H9 (cell line): ENCODE measurements at regions not wholly inside any gene's neighbourhood (a gene's known extent, or its start where the extent isn't known, plus 50 kb on each side); places are given as distances from the start of the nearest gene placed in this dataset.
A peak's percentile ranks its signal among the peaks of the same experiment; 100 is the strongest.

ENCODE experiments used
- DNase-seq: peaks from one replicate; pipeline ENCODE4 v3.0.0-alpha.2; 2017
- H2AFZ ChIP-seq: one replicate; pipeline ENCODE4 v1.6.1; 2013; ENCODE audit warnings: mild to moderate bottlenecking, low read length, control low read depth, moderate library complexity
- H2AK5ac ChIP-seq: 2 replicates; pipeline ENCODE4 v1.6.1; 2013; ENCODE audit warnings: low read length, control low read depth, mixed read lengths; ENCODE audit not compliant: insufficient read length
- H2BK120ac ChIP-seq: one replicate; pipeline ENCODE4 v1.6.1; 2013; ENCODE audit warnings: low read depth, mild to moderate bottlenecking, low read length, control low read depth, inconsistent platforms; ENCODE audit not compliant: poor library complexity, severe bottlenecking
- H2BK12ac ChIP-seq: 2 replicates; pipeline ENCODE4 v1.6.1; 2013; ENCODE audit warnings: low read length, control low read depth, mixed read lengths, low read depth; ENCODE audit not compliant: insufficient read length
- H2BK15ac ChIP-seq: 2 replicates; pipeline ENCODE4 v1.6.1; 2013; ENCODE audit warnings: low read depth, low read length, control low read depth
- H2BK20ac ChIP-seq: one replicate; pipeline ENCODE4 v1.6.1; 2013; ENCODE audit warnings: low read depth, mild to moderate bottlenecking, low read length, control low read depth, inconsistent platforms; ENCODE audit not compliant: poor library complexity, severe bottlenecking
- H2BK5ac ChIP-seq: 2 replicates; pipeline ENCODE4 v1.6.1; 2013; ENCODE audit warnings: low read length, control low read depth, mixed read lengths; ENCODE audit not compliant: insufficient read length
- H3K14ac ChIP-seq: 2 replicates; pipeline ENCODE4 v1.6.1; 2013; ENCODE audit warnings: low read length, control low read depth; ENCODE audit not compliant: insufficient read depth
- H3K18ac ChIP-seq: 2 replicates; pipeline ENCODE4 v1.6.1; 2013; ENCODE audit warnings: low read depth, mild to moderate bottlenecking, mixed read lengths, low read length, control low read depth; ENCODE audit not compliant: insufficient read length
- H3K23ac ChIP-seq: 2 replicates; pipeline ENCODE4 v1.6.1; 2013; ENCODE audit warnings: low read length, control low read depth, mixed read lengths, low read depth; ENCODE audit not compliant: insufficient read length
- H3K23me2 ChIP-seq: 2 replicates; pipeline ENCODE4 v1.6.1; 2013; ENCODE audit warnings: low read depth, mild to moderate bottlenecking, mixed read lengths, low read length, control low read depth; ENCODE audit not compliant: insufficient read length, poor library complexity, severe bottlenecking
- H3K27ac ChIP-seq: 2 replicates; pipeline ENCODE4 v1.5.1; 2013; ENCODE audit warnings: low read length, control low read depth, mixed read lengths, low read depth; ENCODE audit not compliant: insufficient read length
- H3K27me3 ChIP-seq: 2 replicates; pipeline ENCODE4 v1.6.1; 2013; ENCODE audit warnings: low read length, control low read depth, inconsistent platforms; ENCODE audit not compliant: insufficient read depth
- H3K4ac ChIP-seq: 2 replicates; pipeline ENCODE4 v1.6.1; 2013; ENCODE audit warnings: low read depth, mild to moderate bottlenecking, control low read depth, inconsistent platforms, low read length, moderate library complexity
- H3K4me1 ChIP-seq: 2 replicates; pipeline ENCODE4 v1.6.1; 2013; ENCODE audit warnings: low read length, control low read depth, inconsistent platforms; ENCODE audit not compliant: insufficient read depth
- H3K4me2 ChIP-seq: 2 replicates; pipeline ENCODE4 v1.6.1; 2013; ENCODE audit warnings: low read length, control low read depth, mixed read lengths; ENCODE audit not compliant: insufficient read length, insufficient read depth
- H3K56ac ChIP-seq: 2 replicates; pipeline ENCODE4 v1.6.1; 2013; ENCODE audit warnings: low read depth, mild to moderate bottlenecking, mixed read lengths, low read length, control low read depth; ENCODE audit not compliant: insufficient read length
- H3K79me1 ChIP-seq: 2 replicates; pipeline ENCODE4 v1.6.1; 2013; ENCODE audit warnings: low read depth, mild to moderate bottlenecking, moderate library complexity, low read length, control low read depth, inconsistent platforms; ENCODE audit not compliant: insufficient read depth, poor library complexity, severe bottlenecking
- H3K79me2 ChIP-seq: 2 replicates; pipeline ENCODE4 v1.6.1; 2013; ENCODE audit warnings: low read length, control low read depth, inconsistent platforms; ENCODE audit not compliant: insufficient read depth
- H3K9ac ChIP-seq: 2 replicates; pipeline ENCODE4 v1.6.1; 2013; ENCODE audit warnings: low read length, control low read depth, mixed read lengths; ENCODE audit not compliant: insufficient read length; ENCODE audit errors: extremely low read depth
- H3K9me3 ChIP-seq: one replicate; pipeline ENCODE4 v1.6.1; 2013; ENCODE audit warnings: low read depth, low read length, inconsistent platforms; ENCODE audit not compliant: control insufficient read depth
- H3T11ph ChIP-seq: one replicate; pipeline ENCODE4 v1.6.1; 2013; ENCODE audit warnings: mild to moderate bottlenecking, low read length, control low read depth, inconsistent platforms
- H4K20me1 ChIP-seq: one replicate; pipeline ENCODE4 v1.6.1; 2013; ENCODE audit not compliant: control insufficient read depth, insufficient read length, insufficient read depth
- H4K5ac ChIP-seq: 2 replicates; pipeline ENCODE4 v1.6.1; 2013; ENCODE audit warnings: low read depth, mild to moderate bottlenecking, mixed read lengths, low read length, control low read depth; ENCODE audit not compliant: insufficient read length
- H4K8ac ChIP-seq: replicated peaks from 2 replicates; pipeline ENCODE4 v1.6.1; 2013; ENCODE audit warnings: low read length, control low read depth, mixed read lengths, low read depth; ENCODE audit not compliant: insufficient read length
- H4K91ac ChIP-seq: 2 replicates; pipeline ENCODE4 v1.6.1; 2013; ENCODE audit warnings: low read depth, mild to moderate bottlenecking, moderate library complexity, mixed read lengths, low read length, control low read depth; ENCODE audit not compliant: insufficient read length
- H3K27ac Mint-ChIP-seq, 3 experiments: 2 replicates in 2 of 3; 3 replicates in 1 of 3; pipeline ENCODE4 v1.8.0; 2020 to 2021; ENCODE audit warnings: mixed read lengths in 3 of 3, mild to moderate bottlenecking in 1 of 3, moderate library complexity in 1 of 3
- H3K27me3 Mint-ChIP-seq: 2 replicates; pipeline ENCODE4 v1.8.0; 2021; ENCODE audit warnings: low read depth, mild to moderate bottlenecking, moderate library complexity, mixed read lengths
- H3K36me3 Mint-ChIP-seq, 3 experiments: 2 replicates in 2 of 3; 3 replicates in 1 of 3; pipeline ENCODE4 v1.8.0; 2020 to 2021; ENCODE audit warnings: low read depth in 3 of 3, mixed read lengths in 3 of 3; ENCODE audit not compliant: insufficient read depth in 1 of 3
- H3K4me1 Mint-ChIP-seq, 2 experiments: 2 replicates each; pipeline ENCODE4 v1.8.0; 2020; ENCODE audit warnings: mixed read lengths in 2 of 2
- H3K4me3 Mint-ChIP-seq, 2 experiments: 2 replicates in 1 of 2; 3 replicates in 1 of 2; pipeline ENCODE4 v1.8.0; 2020 to 2021; ENCODE audit warnings: mild to moderate bottlenecking in 2 of 2, mixed read lengths in 2 of 2, moderate library complexity in 1 of 2
- H3K9me3 Mint-ChIP-seq, 2 experiments: 2 replicates in 1 of 2; 3 replicates in 1 of 2; pipeline ENCODE4 v1.8.0; 2020; ENCODE audit warnings: mild to moderate bottlenecking in 2 of 2, mixed read lengths in 2 of 2, moderate library complexity in 1 of 2
- WGBS: extraction: QIAGEN DNeasy Blood & Tissue Kit; methylation state at CpG from one replicate; pipeline ENCODE4 v1.1.7; 2013; ENCODE audit warnings: missing lambda C conversion rate, low lambda C conversion rate, mixed read lengths; ENCODE audit not compliant: insufficient read length; ENCODE audit errors: extremely low coverage; 5-methylcytosine and 5-hydroxymethylcytosine counted together
- TF ChIP-seq, protein P1 (sequence below): fragments of 200-600 bp; sonication (generic); conservative IDR thresholded peaks from 3 replicates; pipeline ENCODE4 v1.8.0; 2021; ENCODE audit warnings: antibody characterized with exemption, mild to moderate bottlenecking

DNA sequence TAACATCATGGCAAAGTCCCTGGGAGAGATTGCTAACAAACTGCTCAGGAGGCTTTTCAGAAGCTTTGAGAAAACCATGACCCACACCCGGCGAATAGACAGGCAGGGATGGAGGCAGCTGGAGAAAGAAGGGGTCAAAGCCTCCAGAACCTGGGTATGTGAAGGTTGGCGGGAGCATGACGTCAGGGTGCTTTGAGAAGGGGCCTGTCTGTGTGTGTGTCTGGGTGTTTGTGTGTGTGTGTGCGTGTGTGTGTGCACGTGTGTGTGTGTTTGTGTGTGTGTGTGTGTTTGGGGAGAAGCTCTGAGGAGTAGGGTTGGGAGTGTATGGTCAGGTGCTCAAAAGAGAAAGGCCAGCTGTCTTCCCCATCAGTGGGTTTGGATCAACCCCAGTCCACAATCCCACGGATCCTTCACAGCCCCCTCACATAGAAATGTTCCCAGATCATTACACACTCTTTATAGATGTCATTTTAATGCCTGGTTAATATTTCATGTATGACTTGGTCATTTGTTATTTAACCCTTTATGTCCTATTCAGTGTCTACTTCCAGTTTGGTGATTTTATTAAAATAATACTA, 254.1 kb upstream of the SMIM21 start:
- Histone ChIP-seq H3K4me1 (no peaks in the 10 kb centered on the region), H2BK12ac (no peak overlapping the region), H2AFZ (no peak overlapping the region), H3K27me3 (no peaks in the 10 kb centered on the region), H3K79me2 (no peaks in the 10 kb centered on the region), H3K18ac (no peak overlapping the region), H3K4ac (no peak overlapping the region), H3K27ac (no peak overlapping the region), H4K91ac (no peak overlapping the region), H2AK5ac (no peak overlapping the region), H3K14ac (no peak overlapping the region), H4K5ac (no peak overlapping the region), H2BK120ac (no peak overlapping the region), H3K23me2 (no peaks in the 10 kb centered on the region), H2BK5ac (no peak overlapping the region), H3K9ac (no peak overlapping the region), H3T11ph (no peak overlapping the region), H4K8ac (no peak overlapping the region), H2BK20ac (no peak overlapping the region), H3K79me1 (no peaks in the 10 kb centered on the region), H3K23ac (no peak overlapping the region), H3K9me3 (no peaks in the 10 kb centered on the region), H2BK15ac (no peak overlapping the region), H3K56ac (no peak overlapping the region), H4K20me1 (no peaks in the 10 kb centered on the region), H3K4me2 (no peak overlapping the region)
- H3K4me3 Mint-ChIP-seq: no peak overlapping the region
- peak overlapping the region in 1 of 3 experiments; percentile 31; a peak in 1 of 7 replicates for H3K27ac Mint-ChIP-seq
- peaks cover 3% of the 10 kb centered on the region; the same call in 1 of the 2 replicates for H3K27me3 Mint-ChIP-seq
- H3K36me3 Mint-ChIP-seq: no peaks in the 10 kb centered on the region; a peak in 1 of 7 replicates
- WGBS: no CpG with 5 or more reads among the region's 7 CpGs
- 0 out of 4 replicates have a peak, but pooled peaks cover 0 to 2% of the 10 kb centered on the region in 2 experiments for H3K4me1 Mint-ChIP-seq
- no peak for DNase-seq
- TF ChIP-seq, protein P1, sequence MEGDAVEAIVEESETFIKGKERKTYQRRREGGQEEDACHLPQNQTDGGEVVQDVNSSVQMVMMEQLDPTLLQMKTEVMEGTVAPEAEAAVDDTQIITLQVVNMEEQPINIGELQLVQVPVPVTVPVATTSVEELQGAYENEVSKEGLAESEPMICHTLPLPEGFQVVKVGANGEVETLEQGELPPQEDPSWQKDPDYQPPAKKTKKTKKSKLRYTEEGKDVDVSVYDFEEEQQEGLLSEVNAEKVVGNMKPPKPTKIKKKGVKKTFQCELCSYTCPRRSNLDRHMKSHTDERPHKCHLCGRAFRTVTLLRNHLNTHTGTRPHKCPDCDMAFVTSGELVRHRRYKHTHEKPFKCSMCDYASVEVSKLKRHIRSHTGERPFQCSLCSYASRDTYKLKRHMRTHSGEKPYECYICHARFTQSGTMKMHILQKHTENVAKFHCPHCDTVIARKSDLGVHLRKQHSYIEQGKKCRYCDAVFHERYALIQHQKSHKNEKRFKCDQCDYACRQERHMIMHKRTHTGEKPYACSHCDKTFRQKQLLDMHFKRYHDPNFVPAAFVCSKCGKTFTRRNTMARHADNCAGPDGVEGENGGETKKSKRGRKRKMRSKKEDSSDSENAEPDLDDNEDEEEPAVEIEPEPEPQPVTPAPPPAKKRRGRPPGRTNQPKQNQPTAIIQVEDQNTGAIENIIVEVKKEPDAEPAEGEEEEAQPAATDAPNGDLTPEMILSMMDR: no peak
- no peaks in the 10 kb centered on the region; a peak in 1 of 5 replicates for H3K9me3 Mint-ChIP-seq
